ENCODE measurements at regions not wholly inside any gene's neighbourhood (a gene's known extent, or its start where the extent isn't known, plus 50 kb on each side); places are given as distances from the start of the nearest gene placed in this dataset.

GRCh38 chr7:115116773-115117715, 195.2 kb downstream of the MDFIC start:
- TF ChIP-seq CTCF (conservative IDR thresholded peaks at IDR 0.05; ENCODE audit: low read depth, low read length) (no peak), EZH2 (IDR thresholded peaks at IDR 0.05; ENCODE audit: borderline replicate concordance, low read depth, low read length, poor library complexity, severe bottlenecking) (no peak)

Measured in A673 (cell line).